GM06990 (cell line): ENCODE measurements at regions not wholly inside any gene's neighbourhood (a gene's known extent, or its start where the extent isn't known, plus 50 kb on each side); places are given as distances from the start of the nearest gene placed in this dataset.

ENCODE experiments used
- DNase-seq: peaks from one replicate; pipeline ENCODE4 v3.0.0-alpha.2; 2011; ENCODE audit not compliant: insufficient read length; ENCODE audit errors: extremely low read depth
- H3K27me3 ChIP-seq: replicated peaks from 2 replicates; pipeline ENCODE4 v1.6.0; 2011; ENCODE audit warnings: low read length; ENCODE audit not compliant: control insufficient read depth, insufficient read depth
- H3K36me3 ChIP-seq: 2 replicates; pipeline ENCODE4 v1.5.1; 2011; ENCODE audit warnings: low read length; ENCODE audit not compliant: control insufficient read depth, insufficient read depth
- H3K4me3 ChIP-seq: replicated peaks from 2 replicates; pipeline ENCODE4 v1.5.1; 2011; ENCODE audit warnings: low read depth, mild to moderate bottlenecking, control low read depth, low read length
- TF ChIP-seq, protein P1 (sequence below): IDR thresholded peaks from 2 replicates; pipeline ENCODE4 v1.5.1; 2011; ENCODE audit warnings: low read length, control low read depth, mild to moderate bottlenecking, inconsistent platforms; ENCODE audit not compliant: insufficient read depth, poor library complexity, severe bottlenecking

DNA sequence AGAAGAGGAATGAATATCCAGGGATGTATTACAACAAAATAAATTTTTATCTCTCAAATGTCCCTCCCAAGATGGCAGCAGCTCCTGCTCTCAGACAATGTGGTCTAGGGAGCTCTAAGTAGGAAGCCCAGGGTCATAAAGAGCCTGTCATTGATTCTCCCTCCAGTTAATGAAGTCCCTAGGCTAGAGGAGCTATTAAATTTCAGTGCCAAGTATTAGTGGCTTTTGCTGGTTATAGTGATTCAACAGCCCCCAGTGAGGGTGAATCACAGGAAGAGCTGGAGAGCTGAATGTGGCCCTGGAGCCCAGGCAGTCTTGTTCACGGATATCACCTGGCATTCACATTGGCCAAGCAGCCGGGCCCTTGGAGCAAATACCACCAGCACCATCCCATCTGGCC lies 109.8 kb upstream of the YPEL5 start:
- Histone ChIP-seq H3K4me3 (no peak overlapping the region), H3K36me3 (no peaks in the 10 kb centered on the region), H3K27me3 (no peaks in the 10 kb centered on the region; the same call in 1 of the 2 replicates)
- TF ChIP-seq, protein P1, sequence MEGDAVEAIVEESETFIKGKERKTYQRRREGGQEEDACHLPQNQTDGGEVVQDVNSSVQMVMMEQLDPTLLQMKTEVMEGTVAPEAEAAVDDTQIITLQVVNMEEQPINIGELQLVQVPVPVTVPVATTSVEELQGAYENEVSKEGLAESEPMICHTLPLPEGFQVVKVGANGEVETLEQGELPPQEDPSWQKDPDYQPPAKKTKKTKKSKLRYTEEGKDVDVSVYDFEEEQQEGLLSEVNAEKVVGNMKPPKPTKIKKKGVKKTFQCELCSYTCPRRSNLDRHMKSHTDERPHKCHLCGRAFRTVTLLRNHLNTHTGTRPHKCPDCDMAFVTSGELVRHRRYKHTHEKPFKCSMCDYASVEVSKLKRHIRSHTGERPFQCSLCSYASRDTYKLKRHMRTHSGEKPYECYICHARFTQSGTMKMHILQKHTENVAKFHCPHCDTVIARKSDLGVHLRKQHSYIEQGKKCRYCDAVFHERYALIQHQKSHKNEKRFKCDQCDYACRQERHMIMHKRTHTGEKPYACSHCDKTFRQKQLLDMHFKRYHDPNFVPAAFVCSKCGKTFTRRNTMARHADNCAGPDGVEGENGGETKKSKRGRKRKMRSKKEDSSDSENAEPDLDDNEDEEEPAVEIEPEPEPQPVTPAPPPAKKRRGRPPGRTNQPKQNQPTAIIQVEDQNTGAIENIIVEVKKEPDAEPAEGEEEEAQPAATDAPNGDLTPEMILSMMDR = no peak
- no peak for DNase-seq

DNA sequence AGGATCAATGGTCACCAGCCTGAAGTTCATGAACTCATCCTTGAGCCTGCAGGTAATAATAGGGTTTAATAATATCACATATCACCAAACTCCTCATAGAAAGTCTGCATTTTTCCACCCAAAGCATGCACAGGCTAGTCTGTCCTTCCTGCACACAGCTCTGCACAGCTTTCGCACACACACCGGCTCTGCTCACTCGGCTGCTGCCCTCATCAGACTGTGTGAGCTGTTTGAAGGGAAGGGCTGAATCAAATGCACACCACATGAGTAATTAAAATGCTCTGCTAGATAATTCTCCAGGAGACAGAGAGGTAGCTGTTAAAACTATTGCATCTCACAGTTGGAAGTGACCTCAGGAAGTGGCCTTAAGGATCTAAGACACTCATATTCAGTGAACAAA lies 108.4 kb upstream of the YPEL5 start:
- H3K36me3 ChIP-seq = no peaks in the 10 kb centered on the region
- no peak overlapping the region for H3K4me3 ChIP-seq
- no peak for DNase-seq
- H3K27me3 ChIP-seq = no peaks in the 10 kb centered on the region; the same call in 1 of the 2 replicates
- TF ChIP-seq, protein P1 = no peak

DNA sequence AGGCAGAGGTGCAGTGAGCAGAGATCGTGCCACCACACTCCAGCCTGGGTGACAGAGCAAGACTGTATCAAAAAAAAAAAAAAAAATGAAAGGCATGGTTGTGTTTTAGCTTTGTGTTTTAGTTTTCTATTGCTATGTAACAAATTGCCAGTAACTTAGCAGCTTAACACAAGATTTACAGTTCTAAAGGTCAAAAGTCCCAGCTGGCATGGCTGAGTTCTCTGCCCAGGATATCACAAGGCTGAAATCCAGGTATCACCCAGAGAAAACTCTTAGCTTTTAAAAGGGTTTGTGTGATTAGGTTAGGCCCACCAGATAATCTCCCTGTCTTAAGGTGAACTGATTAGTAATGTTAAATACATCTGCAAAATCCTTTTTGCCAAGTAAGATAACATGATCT lies 107.7 kb upstream of the YPEL5 start:
- H3K36me3 ChIP-seq = no peaks in the 10 kb centered on the region
- no peak overlapping the region for H3K4me3 ChIP-seq
- DNase-seq = no peak
- H3K27me3 ChIP-seq = no peaks in the 10 kb centered on the region; the same call in 1 of the 2 replicates
- TF ChIP-seq, protein P1 = no peak

DNA sequence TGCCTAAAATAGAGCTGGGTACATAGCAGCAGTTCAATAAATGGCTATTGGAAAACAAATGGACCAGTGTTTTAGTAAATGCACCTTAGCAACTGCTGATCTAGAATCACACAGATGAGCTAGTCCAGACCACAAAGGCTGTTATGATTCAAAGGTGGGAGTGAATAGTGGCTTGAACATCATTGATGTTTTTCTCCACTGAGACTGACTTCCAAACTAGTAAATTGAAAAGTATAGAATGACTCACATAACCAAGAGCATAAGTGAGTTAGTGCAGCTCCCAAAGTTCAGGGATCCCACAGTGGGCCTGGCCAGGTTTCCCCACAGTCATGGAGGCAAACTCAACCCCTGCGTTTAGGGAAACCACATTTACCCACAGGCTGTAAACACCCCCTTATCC lies 106.7 kb upstream of the YPEL5 start:
- DNase-seq = no peak
- TF ChIP-seq, protein P1 = no peak
- H3K4me3 ChIP-seq = no peak overlapping the region
- no peaks in the 10 kb centered on the region for H3K36me3 ChIP-seq
- H3K27me3 ChIP-seq = no peaks in the 10 kb centered on the region; the same call in 1 of the 2 replicates

DNA sequence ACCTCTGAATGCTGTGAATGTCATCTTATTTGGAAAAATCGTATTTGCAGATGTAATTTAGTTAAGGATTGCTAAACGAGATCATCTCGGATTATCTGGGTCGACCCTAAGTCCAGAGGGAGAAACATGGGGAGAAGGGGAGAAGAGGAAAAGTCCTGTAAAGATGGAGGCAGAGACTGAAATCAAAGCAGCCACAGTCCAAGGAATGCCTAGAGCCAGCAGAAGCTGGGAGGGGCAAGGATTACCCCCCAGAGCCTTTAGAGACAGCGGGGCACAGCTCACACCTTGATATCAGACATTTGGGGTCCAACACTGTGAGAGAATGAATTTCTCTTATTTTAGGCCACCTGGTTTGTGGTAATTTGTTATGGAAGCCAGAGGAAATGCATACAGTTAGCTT lies 104.9 kb upstream of the YPEL5 start:
- no peaks in the 10 kb centered on the region; the same call in 1 of the 2 replicates for H3K27me3 ChIP-seq
- TF ChIP-seq, protein P1 = no peak

DNA sequence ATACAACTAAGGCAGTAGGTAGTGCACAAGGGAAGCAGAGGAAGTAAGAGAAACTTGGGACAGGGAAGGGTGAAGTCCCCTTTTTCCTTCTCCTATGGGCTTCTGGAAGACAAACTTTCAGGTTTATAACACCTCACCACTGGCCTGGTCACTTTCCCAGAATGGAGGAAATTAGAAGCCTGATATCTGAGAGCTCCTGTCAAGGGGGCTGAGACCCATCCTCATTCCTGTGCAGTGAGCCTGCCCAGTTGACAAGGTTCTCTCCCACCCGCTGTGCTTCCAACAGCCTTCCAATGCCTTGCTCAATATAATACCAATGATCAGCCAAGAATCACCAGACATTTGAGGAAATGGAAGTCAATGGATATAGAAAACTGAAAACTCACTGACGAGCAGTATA lies 100.4 kb upstream of the YPEL5 start:
- Histone ChIP-seq H3K36me3 (no peaks in the 10 kb centered on the region), H3K4me3 (no peak overlapping the region), H3K27me3 (peaks cover 4% of the 10 kb centered on the region; the same call in 1 of the 2 replicates)
- DNase-seq = no peak
- TF ChIP-seq, protein P1 = no peak

More for the DNA sequence above, 104.9 kb upstream of the YPEL5 start:
- no peak overlapping the region for H3K4me3 ChIP-seq
- no peaks in the 10 kb centered on the region for H3K36me3 ChIP-seq
- DNase-seq = no peak
